ENCODE measurements at regions not wholly inside any gene's neighbourhood (a gene's known extent, or its start where the extent isn't known, plus 50 kb on each side); places are given as distances from the start of the nearest gene placed in this dataset.

DNA sequence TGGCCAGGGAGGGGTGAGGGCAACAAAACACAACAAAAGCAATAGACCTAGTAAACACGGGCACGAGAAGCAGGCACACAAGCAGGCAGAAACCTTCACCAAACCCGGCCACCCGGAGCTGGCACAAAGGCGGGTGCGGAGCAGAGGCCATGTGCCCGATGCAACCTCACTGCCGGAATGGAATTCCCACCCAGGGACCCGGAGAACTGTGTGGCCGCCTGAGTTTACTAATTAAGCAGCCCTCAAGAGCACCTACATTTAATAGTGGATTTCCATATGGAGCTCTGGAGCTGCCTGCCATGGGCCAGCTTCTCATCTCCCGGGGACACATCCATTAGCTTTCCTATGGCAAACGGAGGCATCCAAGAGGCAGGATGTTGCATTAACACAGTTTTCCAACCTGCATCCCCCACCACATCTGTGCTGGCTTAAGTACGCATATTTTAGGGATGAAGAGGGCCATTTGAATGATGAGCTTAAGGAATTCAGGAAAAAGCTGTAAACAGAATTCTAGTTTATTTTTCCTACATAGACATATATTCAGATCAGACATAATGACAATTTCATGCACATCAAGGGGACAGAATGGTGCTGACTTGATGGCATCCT lies 104.5 kb upstream of the SMIM21 start:
- Mint-ChIP-seq H3K4me1 (ENCODE audit: low read depth) (no peaks in the 10 kb centered on the region), H3K27me3 (ENCODE audit: low read depth) (no peaks in the 10 kb centered on the region), H3K9me3 (ENCODE audit: insufficient read depth) (no peaks in the 10 kb centered on the region), H3K36me3 (ENCODE audit: low read depth) (no peaks in the 10 kb centered on the region), H3K27ac (no peak overlapping the region), H3K4me3 (no peak overlapping the region)
- ATAC-seq (no peak), DNase-seq (no peak)
- CTCF ChIA-PET = no interaction called here
- POLR2A ChIA-PET = no interaction called here

- DNase-seq (no peak), ATAC-seq (no peak)
- Mint-ChIP-seq H3K4me1 (ENCODE audit: low read depth) (no peaks in the 10 kb centered on the region), H3K9me3 (ENCODE audit: insufficient read depth) (no peaks in the 10 kb centered on the region), H3K27ac (no peak overlapping the region), H3K36me3 (ENCODE audit: low read depth) (no peaks in the 10 kb centered on the region), H3K4me3 (no peak overlapping the region), H3K27me3 (ENCODE audit: low read depth) (no peaks in the 10 kb centered on the region)
- ChIA-PET CTCF (no interaction called here), POLR2A (no interaction called here)
These were observed 103.8 kb upstream of the SMIM21 start for GRCh38 chr18:75531212-75531850.

DNA sequence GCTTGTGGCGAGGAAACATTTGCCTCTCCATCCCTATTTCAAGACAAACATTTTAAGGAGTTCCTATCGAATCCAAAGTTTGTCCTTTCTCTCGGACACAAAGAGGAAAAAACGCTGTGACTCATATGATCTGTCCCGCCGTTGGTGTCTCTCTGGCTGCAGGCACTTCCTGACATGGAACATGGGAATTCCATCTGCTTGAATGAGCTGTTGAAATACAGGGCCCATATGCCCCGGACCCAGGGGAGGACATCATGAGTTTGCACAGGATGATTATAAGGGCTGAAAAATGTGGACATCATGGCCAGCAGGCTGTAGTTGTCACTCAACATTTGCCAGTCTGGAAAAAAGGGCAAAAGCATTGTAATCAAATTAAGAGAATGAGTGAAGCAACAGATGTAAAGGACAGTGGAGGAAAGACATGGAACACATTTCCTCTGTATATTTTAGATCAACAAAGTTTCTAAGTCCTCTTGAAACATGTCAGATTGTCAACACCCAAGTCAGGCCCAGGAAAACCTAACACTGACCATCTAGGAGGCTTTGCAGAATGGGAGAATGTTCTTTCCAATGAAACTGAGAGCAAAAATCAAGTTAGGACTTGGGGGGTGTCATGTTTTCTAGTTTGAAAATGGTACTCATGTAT lies 103.2 kb upstream of the SMIM21 start:
- Mint-ChIP-seq H3K27me3 (ENCODE audit: low read depth) (no peaks in the 10 kb centered on the region), H3K4me1 (ENCODE audit: low read depth) (no peaks in the 10 kb centered on the region), H3K4me3 (no peak overlapping the region), H3K27ac (no peak overlapping the region), H3K9me3 (ENCODE audit: insufficient read depth) (no peaks in the 10 kb centered on the region), H3K36me3 (ENCODE audit: low read depth) (no peaks in the 10 kb centered on the region)
- POLR2A ChIA-PET = interaction anchor here (0.6 kb wide), 1 partner anchor 17 kb away, joined by 3 read pairs; no protein-coding TSS in a partner anchor
- DNase-seq = no peak
- CTCF ChIA-PET = no interaction called here
- no peak for ATAC-seq

GRCh38 chr18:75530118-75530517 lies 102.6 kb upstream of the SMIM21 start:
- Mint-ChIP-seq H3K4me1 (ENCODE audit: low read depth) (no peaks in the 10 kb centered on the region), H3K27me3 (ENCODE audit: low read depth) (no peaks in the 10 kb centered on the region), H3K36me3 (ENCODE audit: low read depth) (no peaks in the 10 kb centered on the region), H3K9me3 (ENCODE audit: insufficient read depth) (no peaks in the 10 kb centered on the region), H3K27ac (no peak overlapping the region), H3K4me3 (no peak overlapping the region)
- no peak for ATAC-seq
- DNase-seq = no peak
- POLR2A ChIA-PET = interaction anchor here (0.6 kb wide), 1 partner anchor 17 kb away, joined by 3 read pairs; no protein-coding TSS in a partner anchor
- CTCF ChIA-PET = no interaction called here

DNA sequence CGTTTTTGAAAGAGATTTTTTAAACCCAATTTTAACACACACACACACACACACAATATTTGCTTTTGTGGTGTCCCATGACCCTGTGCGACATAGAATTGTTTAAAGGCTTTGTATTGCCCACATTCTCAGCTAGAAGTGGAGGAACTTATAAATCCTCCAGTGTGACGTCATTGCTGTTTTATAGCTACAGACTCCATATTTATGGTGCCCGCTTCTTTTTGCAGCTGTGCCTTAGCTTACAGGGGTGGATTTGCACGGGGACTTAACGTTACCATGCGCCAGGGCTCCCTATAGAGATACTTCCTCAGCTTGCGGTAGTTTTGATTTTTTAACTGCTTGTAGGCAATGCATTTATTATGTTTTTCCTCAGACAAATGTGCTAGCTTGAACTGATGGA lies 101.9 kb upstream of the SMIM21 start:
- ATAC-seq (no peak), DNase-seq (no peak)
- CTCF ChIA-PET = no interaction called here
- H3K9me3 Mint-ChIP-seq (ENCODE audit: insufficient read depth) = no peaks in the 10 kb centered on the region
- POLR2A ChIA-PET = no interaction called here
- no peak overlapping the region for H3K27ac Mint-ChIP-seq
- no peaks in the 10 kb centered on the region for H3K4me1 Mint-ChIP-seq (ENCODE audit: low read depth)
- no peaks in the 10 kb centered on the region for H3K27me3 Mint-ChIP-seq (ENCODE audit: low read depth)
- H3K36me3 Mint-ChIP-seq (ENCODE audit: low read depth) = no peaks in the 10 kb centered on the region
- H3K4me3 Mint-ChIP-seq = no peak overlapping the region

GRCh38 chr18:75527848-75528685 lies 100.6 kb upstream of the SMIM21 start:
- Mint-ChIP-seq H3K4me1 (ENCODE audit: low read depth) (no peaks in the 10 kb centered on the region), H3K27me3 (ENCODE audit: low read depth) (no peaks in the 10 kb centered on the region), H3K36me3 (ENCODE audit: low read depth) (no peaks in the 10 kb centered on the region), H3K4me3 (no peak overlapping the region), H3K9me3 (ENCODE audit: insufficient read depth) (no peaks in the 10 kb centered on the region), H3K27ac (no peak overlapping the region)
- ATAC-seq (no peak), DNase-seq (no peak)
- ChIA-PET CTCF (no interaction called here), POLR2A (no interaction called here)

GRCh38 chr18:75526038-75526437 lies 98.5 kb upstream of the SMIM21 start:
- ChIA-PET CTCF (no interaction called here), POLR2A (no interaction called here)
- H3K36me3 Mint-ChIP-seq (ENCODE audit: low read depth) = no peaks in the 10 kb centered on the region

DNA sequence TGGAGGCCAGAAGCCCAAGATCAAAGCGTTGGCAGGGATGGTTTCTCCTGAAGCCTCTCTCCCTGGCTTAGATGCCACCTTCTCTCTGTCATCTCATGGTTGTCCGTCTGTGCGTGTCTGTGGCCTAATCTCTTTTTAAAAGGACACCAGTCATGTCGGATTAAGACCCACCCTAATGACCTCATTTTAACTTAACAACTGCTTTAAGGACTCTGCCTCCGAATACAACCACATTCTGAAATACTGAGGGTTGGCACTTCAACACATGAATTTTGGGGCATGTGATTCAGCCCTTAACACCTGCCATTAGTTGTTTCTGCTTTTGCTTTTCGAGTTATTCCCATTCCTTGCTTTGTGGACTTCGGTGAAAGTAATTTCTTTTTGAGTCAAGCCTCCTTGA lies 97.8 kb upstream of the SMIM21 start:
- Mint-ChIP-seq H3K27ac (no peak overlapping the region), H3K27me3 (ENCODE audit: low read depth) (no peaks in the 10 kb centered on the region), H3K4me3 (no peak overlapping the region), H3K9me3 (ENCODE audit: insufficient read depth) (no peaks in the 10 kb centered on the region), H3K4me1 (ENCODE audit: low read depth) (no peaks in the 10 kb centered on the region), H3K36me3 (ENCODE audit: low read depth) (no peaks in the 10 kb centered on the region)
- ChIA-PET POLR2A (no interaction called here), CTCF (no interaction called here)
- ATAC-seq (no peak), DNase-seq (no peak)

More at GRCh38 chr18:75526038-75526437, 98.5 kb upstream of the SMIM21 start:
- DNase-seq (no peak), ATAC-seq (no peak)
- no peaks in the 10 kb centered on the region for H3K27me3 Mint-ChIP-seq (ENCODE audit: low read depth)
- no peak overlapping the region for H3K27ac Mint-ChIP-seq
- no peaks in the 10 kb centered on the region for H3K9me3 Mint-ChIP-seq (ENCODE audit: insufficient read depth)
- no peaks in the 10 kb centered on the region for H3K4me1 Mint-ChIP-seq (ENCODE audit: low read depth)
- no peak overlapping the region for H3K4me3 Mint-ChIP-seq

DNA sequence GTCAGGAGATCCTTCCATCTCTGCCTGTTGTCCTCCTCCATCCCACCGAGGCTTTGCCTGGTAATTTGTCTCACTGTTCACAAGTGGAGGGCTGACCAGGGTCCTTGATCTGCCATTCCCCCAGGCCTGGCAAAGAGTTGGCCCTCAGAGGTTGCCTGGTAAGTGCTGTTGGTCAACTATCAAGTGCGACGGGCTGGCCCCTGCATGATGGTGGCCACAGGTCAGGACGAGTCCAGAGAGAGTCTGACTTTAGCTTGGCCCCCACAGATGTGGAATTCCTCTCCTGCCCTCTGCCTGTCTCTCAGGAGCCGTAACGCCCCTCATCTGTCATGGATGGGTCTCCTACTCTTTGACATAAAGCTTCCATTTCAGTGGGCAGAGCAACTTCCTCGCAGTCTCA lies 97.3 kb upstream of the SMIM21 start:
- DNase-seq (no peak), ATAC-seq (no peak)
- no peaks in the 10 kb centered on the region for H3K36me3 Mint-ChIP-seq (ENCODE audit: low read depth)
- no peaks in the 10 kb centered on the region for H3K27me3 Mint-ChIP-seq (ENCODE audit: low read depth)
- POLR2A ChIA-PET = no interaction called here
- no peaks in the 10 kb centered on the region for H3K4me1 Mint-ChIP-seq (ENCODE audit: low read depth)
- H3K9me3 Mint-ChIP-seq (ENCODE audit: insufficient read depth) = no peaks in the 10 kb centered on the region
- CTCF ChIA-PET = no interaction called here
- no peak overlapping the region for H3K27ac Mint-ChIP-seq
- no peak overlapping the region for H3K4me3 Mint-ChIP-seq

GRCh38 chr18:75524181-75524580 lies 96.7 kb upstream of the SMIM21 start:
- ChIA-PET CTCF (no interaction called here), POLR2A (no interaction called here)
- ATAC-seq = no peak
- Mint-ChIP-seq H3K9me3 (ENCODE audit: insufficient read depth) (no peaks in the 10 kb centered on the region), H3K36me3 (ENCODE audit: low read depth) (no peaks in the 10 kb centered on the region), H3K4me3 (no peak overlapping the region), H3K27me3 (ENCODE audit: low read depth) (peaks cover 2% of the 10 kb centered on the region), H3K4me1 (ENCODE audit: low read depth) (no peaks in the 10 kb centered on the region), H3K27ac (no peak overlapping the region)
- no peak for DNase-seq

GRCh38 chr18:75521816-75522215 lies 94.3 kb upstream of the SMIM21 start:
- Mint-ChIP-seq H3K4me1 (ENCODE audit: low read depth) (no peaks in the 10 kb centered on the region), H3K27ac (no peak overlapping the region), H3K36me3 (ENCODE audit: low read depth) (no peaks in the 10 kb centered on the region), H3K9me3 (ENCODE audit: insufficient read depth) (no peaks in the 10 kb centered on the region), H3K4me3 (no peak overlapping the region), H3K27me3 (ENCODE audit: low read depth) (peaks cover 2% of the 10 kb centered on the region)
- ATAC-seq (no peak), DNase-seq (no peak)
- POLR2A ChIA-PET = no interaction called here
- CTCF ChIA-PET = no interaction called here

DNA sequence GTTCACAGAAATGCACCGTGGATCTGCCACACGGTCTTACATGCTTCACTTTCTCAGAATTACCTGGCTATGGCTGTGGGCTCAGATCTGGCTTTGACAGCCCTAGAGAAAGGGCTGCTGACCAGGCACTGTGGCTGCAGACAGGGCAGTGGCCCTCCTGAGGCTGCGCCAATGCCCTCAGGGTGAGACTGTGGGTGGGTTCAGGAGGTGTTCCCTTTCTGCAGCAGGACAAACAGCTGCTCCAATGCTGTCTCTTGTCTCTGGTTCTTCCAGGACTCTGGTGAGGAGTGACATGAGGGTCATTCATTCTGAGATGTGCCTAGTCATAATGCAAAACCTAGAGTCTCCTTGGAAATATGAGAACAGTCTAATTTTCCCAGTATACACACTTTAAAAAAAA lies 90.5 kb upstream of the SMIM21 start:
- CTCF ChIA-PET = no interaction called here
- H3K27ac Mint-ChIP-seq = no peak overlapping the region
- no peaks in the 10 kb centered on the region for H3K36me3 Mint-ChIP-seq (ENCODE audit: low read depth)
- peaks cover 2% of the 10 kb centered on the region for H3K27me3 Mint-ChIP-seq (ENCODE audit: low read depth)
- H3K9me3 Mint-ChIP-seq (ENCODE audit: insufficient read depth) = no peaks in the 10 kb centered on the region
- no peak for DNase-seq
- ATAC-seq = no peak
- no peak overlapping the region for H3K4me3 Mint-ChIP-seq
- POLR2A ChIA-PET = no interaction called here
- no peaks in the 10 kb centered on the region for H3K4me1 Mint-ChIP-seq (ENCODE audit: low read depth)
